ENCODE measurements at regions not wholly inside any gene's neighbourhood (a gene's known extent, or its start where the extent isn't known, plus 50 kb on each side); places are given as distances from the start of the nearest gene placed in this dataset.

DNA sequence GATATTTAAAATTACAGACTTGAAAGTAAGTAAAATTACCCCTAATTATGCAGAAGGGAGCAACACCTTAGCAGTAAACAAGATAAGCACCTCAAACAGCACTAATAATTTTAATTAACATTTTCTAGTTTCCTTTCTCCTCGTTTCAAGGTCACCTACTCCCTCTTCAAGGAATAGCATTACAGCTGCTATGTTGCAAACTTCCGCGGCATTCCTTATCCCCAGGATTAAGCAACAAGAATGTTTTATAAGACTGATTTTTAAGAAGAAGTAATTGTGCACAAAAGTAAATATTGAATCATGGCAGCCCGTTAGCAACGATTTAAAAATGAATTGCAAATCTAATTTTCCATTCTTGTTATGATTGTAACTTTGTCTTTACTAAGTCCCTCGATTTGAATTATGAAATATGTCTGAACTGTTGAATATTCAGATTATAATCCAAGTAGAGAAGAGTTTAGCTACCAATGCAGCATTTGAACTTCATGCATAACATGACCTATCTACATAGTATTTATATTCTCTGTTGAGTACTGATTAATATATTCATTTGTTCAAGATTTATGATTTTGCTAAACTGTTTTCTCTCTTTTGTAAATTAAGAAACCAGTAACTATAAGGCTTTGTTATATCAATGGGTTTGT, 593.5 kb upstream of the MGMT start:
- TF ChIP-seq, protein P1, sequence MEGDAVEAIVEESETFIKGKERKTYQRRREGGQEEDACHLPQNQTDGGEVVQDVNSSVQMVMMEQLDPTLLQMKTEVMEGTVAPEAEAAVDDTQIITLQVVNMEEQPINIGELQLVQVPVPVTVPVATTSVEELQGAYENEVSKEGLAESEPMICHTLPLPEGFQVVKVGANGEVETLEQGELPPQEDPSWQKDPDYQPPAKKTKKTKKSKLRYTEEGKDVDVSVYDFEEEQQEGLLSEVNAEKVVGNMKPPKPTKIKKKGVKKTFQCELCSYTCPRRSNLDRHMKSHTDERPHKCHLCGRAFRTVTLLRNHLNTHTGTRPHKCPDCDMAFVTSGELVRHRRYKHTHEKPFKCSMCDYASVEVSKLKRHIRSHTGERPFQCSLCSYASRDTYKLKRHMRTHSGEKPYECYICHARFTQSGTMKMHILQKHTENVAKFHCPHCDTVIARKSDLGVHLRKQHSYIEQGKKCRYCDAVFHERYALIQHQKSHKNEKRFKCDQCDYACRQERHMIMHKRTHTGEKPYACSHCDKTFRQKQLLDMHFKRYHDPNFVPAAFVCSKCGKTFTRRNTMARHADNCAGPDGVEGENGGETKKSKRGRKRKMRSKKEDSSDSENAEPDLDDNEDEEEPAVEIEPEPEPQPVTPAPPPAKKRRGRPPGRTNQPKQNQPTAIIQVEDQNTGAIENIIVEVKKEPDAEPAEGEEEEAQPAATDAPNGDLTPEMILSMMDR (IDR thresholded peaks at IDR 0.05): no peak
- no peak for TF ChIP-seq POLR2A (IDR thresholded peaks at IDR 0.05)
